IMR-90 (cell line): ENCODE measurements at regions not wholly inside any gene's neighbourhood (a gene's known extent, or its start where the extent isn't known, plus 50 kb on each side); places are given as distances from the start of the nearest gene placed in this dataset.

ENCODE experiments used
- CHD1 ChIP-seq: IDR thresholded peaks from 2 replicates; pipeline ENCODE4 v1.6.1; 2012; ENCODE audit warnings: low read depth, low read length, improper control_type of control experiment
- CTCF ChIP-seq: conservative IDR thresholded peaks from 2 replicates; pipeline ENCODE4 v1.5.1; 2012; ENCODE audit warnings: mild to moderate bottlenecking, low read depth, low read length, improper control_type of control experiment
- POLR2A ChIP-seq: IDR thresholded peaks from 2 replicates; pipeline ENCODE4 v1.6.1; 2012; ENCODE audit warnings: mild to moderate bottlenecking, low read depth, low read length
- SMC3 ChIP-seq: fragments of 150-350 bp; IDR thresholded peaks from 2 replicates; pipeline ENCODE4 v1.6.1; 2016; ENCODE audit warnings: low read depth, mild to moderate bottlenecking, antibody characterized with exemption, low read length, moderate library complexity

GRCh38 chr13:26864576-26864975 is 104.0 kb upstream of the GPR12 start:
- TF ChIP-seq POLR2A (no peak), CTCF (no peak), SMC3 (no peak), CHD1 (no peak)
